SK-N-DZ (cell line): ENCODE measurements at regions not wholly inside any gene's neighbourhood (a gene's known extent, or its start where the extent isn't known, plus 50 kb on each side); places are given as distances from the start of the nearest gene placed in this dataset.
"Not testable (repeated sequence)": the region's sequence is repeated elsewhere in the genome, so short reads cannot be mapped to it uniquely, and the experiment has no call there.

Experiments used
- DNase-seq: peaks from one replicate; pipeline ENCODE4 v3.0.0-alpha.2; 2015; ENCODE audit warnings: low spot score

DNA sequence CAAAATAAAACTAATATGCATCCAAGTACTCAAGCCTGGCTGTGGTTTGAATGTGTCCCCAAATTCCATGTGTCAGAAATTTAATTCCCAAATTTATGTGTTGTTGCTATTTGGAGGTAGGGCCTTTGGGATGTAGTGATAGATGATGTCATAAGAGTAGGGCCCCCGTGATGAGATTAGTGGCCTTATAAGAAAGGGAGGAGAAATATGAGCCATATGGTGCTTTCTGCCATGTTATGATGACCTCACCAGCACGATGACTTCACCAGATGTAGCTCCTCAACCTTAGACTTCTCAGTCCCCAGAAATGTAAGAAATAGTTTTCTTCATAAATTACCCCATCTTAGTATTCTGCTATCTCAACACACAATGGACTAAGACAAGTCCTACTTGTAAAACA is 2264.0 kb downstream of the ARAP2 start:
- no peak for DNase-seq

GRCh38 chr4:33989820-33990443 is 2254.4 kb downstream of the ARAP2 start:
- DNase-seq: no peak

GRCh38 chr4:33996075-33996718 is 2248.1 kb downstream of the ARAP2 start:
- DNase-seq: no peak

- DNase-seq: peak; percentile 2
Observed at GRCh38 chr4:33998291-33998690, 2246.0 kb downstream of the ARAP2 start.

DNA sequence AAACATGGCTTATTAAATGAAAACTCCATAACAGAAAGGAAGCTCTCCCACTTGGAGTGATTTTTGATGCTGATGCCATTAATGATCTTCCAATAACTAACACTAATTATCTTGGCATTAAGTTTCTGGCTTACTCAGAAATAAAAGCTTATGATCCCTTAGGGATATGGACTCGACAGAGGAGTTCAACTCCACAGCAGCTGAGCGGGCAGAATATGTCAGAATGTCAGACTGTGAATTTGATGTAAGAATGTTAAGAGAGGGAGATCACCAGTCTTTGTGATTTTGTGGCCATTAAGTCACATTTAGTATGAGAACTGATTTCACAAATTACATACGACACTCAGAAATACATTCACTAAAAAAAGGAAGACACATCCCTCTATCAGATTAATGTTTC is 2244.0 kb downstream of the ARAP2 start:
- no peak for DNase-seq

GRCh38 chr4:34006540-34006939 is 2237.8 kb downstream of the ARAP2 start:
- not testable (repeated sequence) for DNase-seq

- no peak for DNase-seq
Observed at GRCh38 chr4:34009951-34010350, 2234.4 kb downstream of the ARAP2 start.

- peak; percentile 51 for DNase-seq
Observed at GRCh38 chr4:34010751-34011519, 2233.4 kb downstream of the ARAP2 start.

DNA sequence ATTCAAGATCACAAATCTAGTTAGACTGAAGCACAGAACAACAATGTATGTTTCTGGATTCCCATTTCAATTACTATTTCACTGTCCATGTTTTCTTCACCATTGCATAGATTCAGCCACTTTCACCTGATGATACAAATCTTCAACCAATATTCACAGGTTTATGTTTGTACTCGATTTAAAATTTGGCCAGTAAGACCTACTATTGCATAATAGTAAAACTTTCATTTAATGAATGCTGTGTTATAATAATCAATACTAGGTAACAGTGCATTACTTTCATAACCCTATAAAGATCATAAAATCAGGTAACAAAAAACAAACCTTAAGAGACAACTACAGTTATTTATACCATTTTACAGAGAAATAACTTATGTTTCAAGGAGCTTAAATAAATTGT is 2209.1 kb downstream of the ARAP2 start:
- DNase-seq: no peak

- DNase-seq: no peak
Observed at GRCh38 chr4:34037280-34037679, 2207.0 kb downstream of the ARAP2 start.

GRCh38 chr4:34039766-34040165 is 2204.5 kb downstream of the ARAP2 start:
- DNase-seq: no peak

DNA sequence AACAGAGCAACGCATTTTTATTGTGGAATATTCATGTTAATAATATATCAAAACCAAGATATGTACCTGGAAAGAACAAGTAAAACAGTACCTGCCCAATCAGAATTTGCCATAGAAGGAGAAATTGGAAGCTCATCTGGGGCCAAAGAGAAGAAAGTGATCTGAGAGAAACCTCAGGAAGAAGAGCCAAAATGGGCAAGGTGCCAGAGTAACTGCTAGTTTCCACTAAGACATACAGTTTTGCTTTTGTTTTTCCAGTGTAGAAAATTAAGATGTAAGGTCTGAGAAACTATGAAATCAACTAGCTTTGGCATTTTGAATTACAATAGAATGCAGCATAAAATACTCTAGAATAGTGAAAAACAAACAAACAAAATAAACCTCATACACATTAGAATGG is 2201.2 kb downstream of the ARAP2 start:
- no peak for DNase-seq

GRCh38 chr4:34046580-34046979 is 2197.7 kb downstream of the ARAP2 start:
- no peak for DNase-seq

DNA sequence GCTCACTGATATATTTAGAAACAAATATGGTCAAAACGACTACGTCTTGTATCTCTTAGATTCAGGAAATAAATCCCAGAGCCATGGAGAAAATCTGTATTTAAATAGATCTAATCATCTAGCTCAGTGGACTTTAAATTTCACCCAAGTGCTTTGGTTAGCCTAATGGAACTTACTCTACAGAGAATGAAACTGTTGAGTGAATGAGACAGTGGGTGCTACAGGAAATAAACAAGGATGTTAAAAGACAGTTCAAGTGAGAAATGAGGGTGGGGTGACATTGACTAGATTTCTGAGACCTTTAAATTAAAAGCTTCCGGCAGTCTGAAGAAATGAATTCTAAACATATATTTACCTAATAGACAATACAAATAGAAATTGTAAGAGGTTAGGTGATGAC is 2197.0 kb downstream of the ARAP2 start:
- DNase-seq: no peak

GRCh38 chr4:34066126-34066525 is 2178.2 kb downstream of the ARAP2 start:
- DNase-seq: no peak

DNA sequence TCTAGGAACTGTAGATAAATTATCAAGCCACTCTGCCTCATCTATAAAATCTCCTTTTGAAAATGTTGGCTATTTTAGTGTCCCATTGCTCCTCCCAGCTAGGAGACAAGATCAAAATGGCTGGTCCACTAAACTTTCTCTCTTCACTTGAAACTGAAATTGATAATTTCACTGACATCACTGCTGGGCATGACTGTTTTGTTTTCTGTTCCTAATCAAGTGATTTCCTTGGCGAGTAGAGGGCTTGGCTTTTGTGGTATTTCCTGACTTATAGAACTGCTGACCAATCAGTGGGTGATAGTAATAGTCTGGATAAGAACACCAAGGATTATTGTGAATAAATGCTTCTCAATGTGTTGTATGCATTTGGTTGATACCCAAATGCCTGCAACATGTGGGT is 2152.9 kb downstream of the ARAP2 start:
- DNase-seq: no peak

DNA sequence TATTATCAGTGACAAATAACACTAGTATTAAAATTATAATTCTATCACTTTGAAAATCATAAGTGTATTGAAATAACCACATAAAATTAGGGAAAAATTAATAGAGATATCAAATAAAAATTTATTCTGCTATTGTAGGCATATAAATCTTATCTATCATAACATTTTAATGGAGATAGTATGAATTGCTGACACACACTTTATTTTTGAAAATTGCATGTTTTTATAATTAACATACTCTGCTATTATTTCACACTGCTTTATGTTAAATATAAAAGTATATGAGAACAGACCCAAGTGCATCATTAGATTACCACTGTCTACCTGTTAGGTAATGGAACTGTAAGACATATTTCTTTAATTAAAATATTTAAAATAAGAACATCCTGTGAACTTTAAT is 2150.2 kb downstream of the ARAP2 start:
- DNase-seq: no peak

- DNase-seq: no peak
Observed at GRCh38 chr4:34105311-34105710, 2139.0 kb downstream of the ARAP2 start.

DNA sequence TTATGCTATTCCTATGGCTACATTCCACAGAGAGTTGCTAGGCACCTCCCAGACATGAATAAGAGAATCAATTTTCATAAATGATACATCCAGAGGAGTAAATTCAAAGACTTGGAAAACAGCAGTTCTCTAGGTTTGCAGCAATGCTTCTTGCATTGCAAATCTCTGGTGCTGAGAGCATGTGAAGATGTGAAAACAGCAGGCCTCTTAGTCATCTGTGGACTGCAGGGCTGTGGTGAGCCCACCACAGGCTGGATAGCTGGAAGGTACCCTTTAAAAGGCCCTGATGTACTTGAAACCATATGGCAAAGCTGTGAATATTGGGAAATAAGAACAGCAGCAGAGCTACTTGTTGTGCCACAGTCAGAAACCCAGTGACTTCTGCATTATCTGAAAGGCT is 2135.9 kb downstream of the ARAP2 start:
- no peak for DNase-seq

DNA sequence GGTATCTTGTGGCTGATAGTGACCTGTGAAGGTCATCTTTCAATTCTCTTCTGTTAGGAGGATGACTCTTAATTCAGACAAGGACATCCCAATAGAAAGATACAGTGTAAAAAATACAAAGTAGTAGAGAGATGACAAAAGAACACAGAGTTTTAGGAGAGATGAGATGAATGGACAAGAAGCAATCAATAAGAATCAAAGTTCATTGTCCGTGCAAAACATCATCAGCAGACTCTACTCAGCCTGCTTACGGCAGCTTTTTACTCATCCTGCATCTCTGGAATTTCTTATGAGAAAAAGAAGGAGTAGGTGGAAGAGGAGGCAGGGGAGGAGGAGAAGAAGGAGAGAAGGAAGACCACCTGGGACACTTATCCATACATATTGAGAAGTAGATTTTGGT is 2131.7 kb downstream of the ARAP2 start:
- no peak for DNase-seq

GRCh38 chr4:34138385-34138784 is 2105.9 kb downstream of the ARAP2 start:
- DNase-seq: no peak

- DNase-seq: no peak
Observed at GRCh38 chr4:34139346-34139745, 2105.0 kb downstream of the ARAP2 start.

- DNase-seq: no peak
Observed at GRCh38 chr4:34148322-34148908, 2095.9 kb downstream of the ARAP2 start.
